ENCODE measurements at regions not wholly inside any gene's neighbourhood (a gene's known extent, or its start where the extent isn't known, plus 50 kb on each side); places are given as distances from the start of the nearest gene placed in this dataset.

- TF ChIP-seq REST (IDR thresholded peaks at IDR 0.05; ENCODE audit: unreplicated experiment): no peak
- TF ChIP-seq CTCF (conservative IDR thresholded peaks at IDR 0.05; ENCODE audit: low read depth in 2 of 2): no peak
- TF ChIP-seq NANOG (IDR thresholded peaks at IDR 0.05; ENCODE audit: borderline replicate concordance): no peak
- no peak for TF ChIP-seq POLR2AphosphoS5 (IDR thresholded peaks at IDR 0.05; ENCODE audit: low read depth)
- TF ChIP-seq EZH2 (IDR thresholded peaks at IDR 0.05; ENCODE audit: low read depth, unreplicated experiment): no peak
- TF ChIP-seq STAT1 (IDR thresholded peaks at IDR 0.05; ENCODE audit: unreplicated experiment): no peak
- TF ChIP-seq ZNF114 (CRISPR knock-in tag; IDR thresholded peaks at IDR 0.05): no peak
- no peak for TF ChIP-seq EZH2phosphoT487 (IDR thresholded peaks at IDR 0.05; ENCODE audit: unreplicated experiment)
- TF ChIP-seq ZNF331 (CRISPR knock-in tag; IDR thresholded peaks at IDR 0.05; ENCODE audit: low read depth): no peak
- no peak for TF ChIP-seq CREB1 (CRISPR knock-in tag; IDR thresholded peaks at IDR 0.05; ENCODE audit: low read depth)
Measured at GRCh38 chr7:155877167-155877566, 64.9 kb upstream of the SHH start.

All from GM23338 (cell line).